ENCODE measurements at regions not wholly inside any gene's neighbourhood (a gene's known extent, or its start where the extent isn't known, plus 50 kb on each side); places are given as distances from the start of the nearest gene placed in this dataset.

- H3K4me3 Mint-ChIP-seq, result no peak overlapping the region
- H3K27me3 Mint-ChIP-seq, result no peaks in the 10 kb centered on the region
- H3K4me1 Mint-ChIP-seq, result no peaks in the 10 kb centered on the region
- H3K9me3 Mint-ChIP-seq, result peaks cover 24% of the 10 kb centered on the region
- no peak for DNase-seq
- POLR2A ChIA-PET, result no interaction called here
- H3K36me3 Mint-ChIP-seq, result no peaks in the 10 kb centered on the region
- ATAC-seq (ENCODE audit: low read depth), result no peak
- no peak overlapping the region for H3K27ac Mint-ChIP-seq
Measured at GRCh38 chr11:37394236-37394870, 796.3 kb upstream of the RAG2 start.

- DNase-seq (no peak), ATAC-seq (ENCODE audit: low read depth) (no peak)
- POLR2A ChIA-PET, result no interaction called here
- H3K27me3 Mint-ChIP-seq, result no peaks in the 10 kb centered on the region
- no peak overlapping the region for H3K27ac Mint-ChIP-seq
- no peaks in the 10 kb centered on the region for H3K4me1 Mint-ChIP-seq
- H3K4me3 Mint-ChIP-seq, result no peak overlapping the region
- H3K9me3 Mint-ChIP-seq, result peaks cover 20% of the 10 kb centered on the region
- no peaks in the 10 kb centered on the region for H3K36me3 Mint-ChIP-seq
Measured at GRCh38 chr11:37391615-37392014, 793.6 kb upstream of the RAG2 start.

- Mint-ChIP-seq H3K27ac (no peak overlapping the region), H3K4me1 (no peaks in the 10 kb centered on the region), H3K4me3 (no peak overlapping the region), H3K36me3 (no peaks in the 10 kb centered on the region), H3K27me3 (no peaks in the 10 kb centered on the region), H3K9me3 (peaks cover 15% of the 10 kb centered on the region)
- POLR2A ChIA-PET, result no interaction called here
- no peak for DNase-seq
- no peak for ATAC-seq (ENCODE audit: low read depth)
Measured at GRCh38 chr11:37390576-37391083, 792.6 kb upstream of the RAG2 start.

GRCh38 chr11:37378958-37379357 lies 780.9 kb upstream of the RAG2 start:
- H3K4me3 Mint-ChIP-seq, result no peak overlapping the region
- DNase-seq (no peak), ATAC-seq (ENCODE audit: low read depth) (no peak)
- no peaks in the 10 kb centered on the region for H3K27me3 Mint-ChIP-seq
- POLR2A ChIA-PET, result no interaction called here
- H3K9me3 Mint-ChIP-seq, result peaks cover 8% of the 10 kb centered on the region
- no peaks in the 10 kb centered on the region for H3K4me1 Mint-ChIP-seq
- H3K27ac Mint-ChIP-seq, result no peak overlapping the region
- no peaks in the 10 kb centered on the region for H3K36me3 Mint-ChIP-seq

GRCh38 chr11:37372667-37373066 lies 774.6 kb upstream of the RAG2 start:
- Mint-ChIP-seq H3K9me3 (peaks cover 2% of the 10 kb centered on the region), H3K36me3 (no peaks in the 10 kb centered on the region), H3K4me1 (no peaks in the 10 kb centered on the region), H3K27me3 (no peaks in the 10 kb centered on the region), H3K27ac (no peak overlapping the region), H3K4me3 (no peak overlapping the region)
- POLR2A ChIA-PET, result no interaction called here
- ATAC-seq (ENCODE audit: low read depth) (no peak), DNase-seq (no peak)

GRCh38 chr11:37371346-37371970 lies 773.4 kb upstream of the RAG2 start:
- no peaks in the 10 kb centered on the region for H3K27me3 Mint-ChIP-seq
- POLR2A ChIA-PET, result no interaction called here
- H3K4me1 Mint-ChIP-seq, result no peaks in the 10 kb centered on the region
- ATAC-seq (ENCODE audit: low read depth), result no peak
- H3K27ac Mint-ChIP-seq, result no peak overlapping the region
- peaks cover 2% of the 10 kb centered on the region for H3K9me3 Mint-ChIP-seq
- no peaks in the 10 kb centered on the region for H3K36me3 Mint-ChIP-seq
- DNase-seq, result no peak
- H3K4me3 Mint-ChIP-seq, result no peak overlapping the region

GRCh38 chr11:37370817-37371216 lies 772.8 kb upstream of the RAG2 start:
- Mint-ChIP-seq H3K9me3 (peaks cover 3% of the 10 kb centered on the region), H3K27ac (no peak overlapping the region), H3K27me3 (no peaks in the 10 kb centered on the region), H3K4me1 (no peaks in the 10 kb centered on the region), H3K4me3 (no peak overlapping the region), H3K36me3 (no peaks in the 10 kb centered on the region)
- ATAC-seq (ENCODE audit: low read depth), result no peak
- no peak for DNase-seq
- POLR2A ChIA-PET, result no interaction called here

- ATAC-seq (ENCODE audit: low read depth) (no peak), DNase-seq (no peak)
- Mint-ChIP-seq H3K27me3 (no peaks in the 10 kb centered on the region), H3K9me3 (peaks cover 9% of the 10 kb centered on the region), H3K4me3 (no peak overlapping the region), H3K27ac (no peak overlapping the region), H3K36me3 (no peaks in the 10 kb centered on the region), H3K4me1 (no peaks in the 10 kb centered on the region)
- POLR2A ChIA-PET, result no interaction called here
Measured at GRCh38 chr11:37364246-37364839, 766.3 kb upstream of the RAG2 start.

GRCh38 chr11:37353192-37353591 lies 755.2 kb upstream of the RAG2 start:
- POLR2A ChIA-PET, result no interaction called here
- Mint-ChIP-seq H3K27me3 (no peaks in the 10 kb centered on the region), H3K27ac (no peak overlapping the region), H3K9me3 (peaks cover 8% of the 10 kb centered on the region), H3K36me3 (no peaks in the 10 kb centered on the region), H3K4me3 (no peak overlapping the region), H3K4me1 (no peaks in the 10 kb centered on the region)
- ATAC-seq (ENCODE audit: low read depth) (no peak), DNase-seq (no peak)

- Mint-ChIP-seq H3K27ac (no peak overlapping the region), H3K4me1 (no peaks in the 10 kb centered on the region), H3K4me3 (no peak overlapping the region), H3K36me3 (no peaks in the 10 kb centered on the region), H3K9me3 (peaks cover 5% of the 10 kb centered on the region), H3K27me3 (no peaks in the 10 kb centered on the region)
- POLR2A ChIA-PET, result no interaction called here
- ATAC-seq (ENCODE audit: low read depth), result no peak
- no peak for DNase-seq
Measured at GRCh38 chr11:37352485-37352884, 754.4 kb upstream of the RAG2 start.

- Mint-ChIP-seq H3K36me3 (no peaks in the 10 kb centered on the region), H3K27ac (no peak overlapping the region), H3K4me1 (no peaks in the 10 kb centered on the region), H3K9me3 (peaks cover 1% of the 10 kb centered on the region), H3K4me3 (no peak overlapping the region), H3K27me3 (no peaks in the 10 kb centered on the region)
- POLR2A ChIA-PET, result no interaction called here
- DNase-seq, result no peak
- ATAC-seq (ENCODE audit: low read depth), result no peak
Measured at GRCh38 chr11:37343290-37343689, 745.3 kb upstream of the RAG2 start.

- Mint-ChIP-seq H3K9me3 (peaks cover 1% of the 10 kb centered on the region), H3K4me3 (no peak overlapping the region), H3K4me1 (no peaks in the 10 kb centered on the region), H3K27me3 (no peaks in the 10 kb centered on the region), H3K36me3 (no peaks in the 10 kb centered on the region), H3K27ac (no peak overlapping the region)
- ATAC-seq (ENCODE audit: low read depth) (no peak), DNase-seq (no peak)
- POLR2A ChIA-PET, result no interaction called here
Measured at GRCh38 chr11:37336401-37336800, 738.4 kb upstream of the RAG2 start.

- no peak for ATAC-seq (ENCODE audit: low read depth)
- H3K27ac Mint-ChIP-seq, result no peak overlapping the region
- H3K4me3 Mint-ChIP-seq, result no peak overlapping the region
- H3K27me3 Mint-ChIP-seq, result no peaks in the 10 kb centered on the region
- no peaks in the 10 kb centered on the region for H3K9me3 Mint-ChIP-seq
- no peak for DNase-seq
- no peaks in the 10 kb centered on the region for H3K36me3 Mint-ChIP-seq
- POLR2A ChIA-PET, result no interaction called here
- no peaks in the 10 kb centered on the region for H3K4me1 Mint-ChIP-seq
Measured at GRCh38 chr11:37333345-37333744, 735.3 kb upstream of the RAG2 start.

- H3K9me3 Mint-ChIP-seq, result no peaks in the 10 kb centered on the region
- no peak for ATAC-seq (ENCODE audit: low read depth)
- no peaks in the 10 kb centered on the region for H3K4me1 Mint-ChIP-seq
- POLR2A ChIA-PET, result no interaction called here
- H3K27ac Mint-ChIP-seq, result no peak overlapping the region
- DNase-seq, result no peak
- no peaks in the 10 kb centered on the region for H3K36me3 Mint-ChIP-seq
- H3K4me3 Mint-ChIP-seq, result no peak overlapping the region
- no peaks in the 10 kb centered on the region for H3K27me3 Mint-ChIP-seq
Measured at GRCh38 chr11:37323843-37324242, 725.8 kb upstream of the RAG2 start.

All from activated naive CD8-positive, alpha-beta T cell treated with anti-CD3 and anti-CD28 coated beads, Interleukin-2, amount 10 ng/mL, durations not matched to agents 7 days and 5 days (primary cell).